ENCODE measurements at regions not wholly inside any gene's neighbourhood (a gene's known extent, or its start where the extent isn't known, plus 50 kb on each side); places are given as distances from the start of the nearest gene placed in this dataset.

DNA sequence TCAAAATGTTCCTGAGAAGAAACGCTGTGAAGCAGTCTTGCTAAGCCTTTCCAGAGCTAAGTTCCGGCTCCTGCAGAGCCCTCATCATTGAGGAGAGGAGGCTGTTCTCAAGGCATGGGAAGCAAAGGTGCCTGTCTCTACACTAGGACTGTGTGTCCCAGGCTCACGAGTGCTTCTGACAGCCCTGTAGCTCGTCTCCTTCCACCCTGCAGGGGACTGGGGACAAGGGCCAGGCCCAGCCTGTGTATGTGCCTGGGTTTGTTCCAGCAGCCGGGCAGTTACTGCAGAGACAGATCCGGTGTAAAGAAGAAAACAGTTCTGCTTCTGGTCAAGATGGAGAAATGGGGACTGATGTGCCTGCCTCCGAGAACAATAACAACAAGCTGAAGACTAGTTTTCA lies 156.0 kb downstream of the ENGASE start:
- TF ChIP-seq, protein P1, sequence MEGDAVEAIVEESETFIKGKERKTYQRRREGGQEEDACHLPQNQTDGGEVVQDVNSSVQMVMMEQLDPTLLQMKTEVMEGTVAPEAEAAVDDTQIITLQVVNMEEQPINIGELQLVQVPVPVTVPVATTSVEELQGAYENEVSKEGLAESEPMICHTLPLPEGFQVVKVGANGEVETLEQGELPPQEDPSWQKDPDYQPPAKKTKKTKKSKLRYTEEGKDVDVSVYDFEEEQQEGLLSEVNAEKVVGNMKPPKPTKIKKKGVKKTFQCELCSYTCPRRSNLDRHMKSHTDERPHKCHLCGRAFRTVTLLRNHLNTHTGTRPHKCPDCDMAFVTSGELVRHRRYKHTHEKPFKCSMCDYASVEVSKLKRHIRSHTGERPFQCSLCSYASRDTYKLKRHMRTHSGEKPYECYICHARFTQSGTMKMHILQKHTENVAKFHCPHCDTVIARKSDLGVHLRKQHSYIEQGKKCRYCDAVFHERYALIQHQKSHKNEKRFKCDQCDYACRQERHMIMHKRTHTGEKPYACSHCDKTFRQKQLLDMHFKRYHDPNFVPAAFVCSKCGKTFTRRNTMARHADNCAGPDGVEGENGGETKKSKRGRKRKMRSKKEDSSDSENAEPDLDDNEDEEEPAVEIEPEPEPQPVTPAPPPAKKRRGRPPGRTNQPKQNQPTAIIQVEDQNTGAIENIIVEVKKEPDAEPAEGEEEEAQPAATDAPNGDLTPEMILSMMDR (IDR thresholded peaks at IDR 0.05): no peak
- no peak for TF ChIP-seq POLR2A (IDR thresholded peaks at IDR 0.05)
- Histone ChIP-seq H3K27ac (no peak overlapping the region), H3K27me3 (no peaks in the 10 kb centered on the region), H3K4me3 (no peak overlapping the region), H3K4me1 (no peaks in the 10 kb centered on the region), H3K36me3 (no peaks in the 10 kb centered on the region), H3K9me3 (no peaks in the 10 kb centered on the region)
- intact Hi-C loops (cut with DNase I; ENCODE audit: low total_unique reads): no loop called here
- DNase-seq: no peak

GRCh38 chr17:79226037-79226436 lies 151.4 kb downstream of the ENGASE start:
- TF ChIP-seq POLR2A (IDR thresholded peaks at IDR 0.05): no peak
- TF ChIP-seq, protein P1 (IDR thresholded peaks at IDR 0.05): no peak
- Histone ChIP-seq H3K4me3 (no peak overlapping the region), H3K36me3 (no peaks in the 10 kb centered on the region), H3K27me3 (no peaks in the 10 kb centered on the region), H3K27ac (no peak overlapping the region), H3K4me1 (no peaks in the 10 kb centered on the region), H3K9me3 (no peaks in the 10 kb centered on the region)
- no peak for DNase-seq
- intact Hi-C loops (cut with DNase I; ENCODE audit: low total_unique reads): no loop called here

DNA sequence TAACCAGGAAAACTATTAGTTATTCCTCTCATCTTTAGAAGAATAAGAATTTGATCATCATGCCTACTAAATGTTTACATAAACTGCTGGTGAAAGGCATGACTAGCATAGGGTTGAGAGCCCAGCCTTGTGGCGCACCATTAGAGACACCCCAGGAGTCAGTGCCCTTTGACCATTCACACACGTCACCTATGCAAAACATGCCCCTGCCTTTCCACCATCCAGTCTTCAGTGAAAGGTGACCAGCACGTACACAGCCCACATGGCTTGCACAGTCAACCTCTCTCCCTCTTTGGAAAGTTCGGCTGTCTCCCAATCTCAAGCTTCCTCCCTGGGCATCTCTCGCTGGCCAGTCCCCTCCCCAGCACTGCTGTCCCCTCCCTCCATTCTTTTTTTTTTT lies 150.3 kb downstream of the ENGASE start:
- Histone ChIP-seq H3K36me3 (no peaks in the 10 kb centered on the region), H3K27me3 (no peaks in the 10 kb centered on the region), H3K4me3 (no peak overlapping the region), H3K27ac (no peak overlapping the region), H3K9me3 (no peaks in the 10 kb centered on the region), H3K4me1 (no peaks in the 10 kb centered on the region)
- no peak for TF ChIP-seq POLR2A (IDR thresholded peaks at IDR 0.05)
- TF ChIP-seq, protein P1 (IDR thresholded peaks at IDR 0.05): no peak
- DNase-seq: no peak
- intact Hi-C loops (cut with DNase I; ENCODE audit: low total_unique reads): no loop called here

GRCh38 chr17:79224476-79224875 lies 149.9 kb downstream of the ENGASE start:
- no peak for DNase-seq
- intact Hi-C loops (cut with DNase I; ENCODE audit: low total_unique reads): no loop called here
- H3K4me3 ChIP-seq: no peak overlapping the region
- no peaks in the 10 kb centered on the region for H3K36me3 ChIP-seq
- no peaks in the 10 kb centered on the region for H3K4me1 ChIP-seq
- no peaks in the 10 kb centered on the region for H3K9me3 ChIP-seq
- no peak overlapping the region for H3K27ac ChIP-seq
- H3K27me3 ChIP-seq: no peaks in the 10 kb centered on the region
- TF ChIP-seq POLR2A (IDR thresholded peaks at IDR 0.05): no peak
- TF ChIP-seq, protein P1 (IDR thresholded peaks at IDR 0.05): no peak

DNA sequence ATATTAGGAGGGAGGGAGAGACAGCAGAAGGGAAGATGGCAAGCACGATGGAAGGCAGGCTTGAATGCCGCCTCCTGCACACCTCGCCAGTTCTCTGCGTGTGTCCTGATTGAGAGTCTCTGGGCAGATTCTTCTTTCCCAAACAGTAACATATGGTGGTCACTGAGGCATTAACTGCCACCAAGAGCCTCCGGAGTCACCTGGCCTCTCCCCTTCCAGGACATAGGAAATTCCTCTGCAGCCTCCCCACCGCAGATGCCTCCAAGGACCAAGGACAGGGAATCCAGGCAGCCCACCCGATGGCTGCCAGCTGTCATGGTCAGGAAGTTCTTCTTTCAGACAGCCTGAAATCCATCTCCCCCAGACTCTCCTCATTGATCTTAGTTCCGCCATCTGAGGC lies 149.3 kb downstream of the ENGASE start:
- Histone ChIP-seq H3K9me3 (no peaks in the 10 kb centered on the region), H3K36me3 (no peaks in the 10 kb centered on the region), H3K27ac (no peak overlapping the region), H3K4me1 (no peaks in the 10 kb centered on the region), H3K27me3 (no peaks in the 10 kb centered on the region), H3K4me3 (no peak overlapping the region)
- TF ChIP-seq, protein P1 (IDR thresholded peaks at IDR 0.05): no peak
- no peak for TF ChIP-seq POLR2A (IDR thresholded peaks at IDR 0.05)
- intact Hi-C loops (cut with DNase I; ENCODE audit: low total_unique reads): no loop called here
- no peak for DNase-seq

Data from uterus (tissue), 3 donors.